ENCODE measurements at regions not wholly inside any gene's neighbourhood (a gene's known extent, or its start where the extent isn't known, plus 50 kb on each side); places are given as distances from the start of the nearest gene placed in this dataset.
A peak's percentile ranks its signal among the peaks of the same experiment; 100 is the strongest.
"Not testable (repeated sequence)": the region's sequence is repeated elsewhere in the genome, so short reads cannot be mapped to it uniquely, and the experiment has no call there.

DNA sequence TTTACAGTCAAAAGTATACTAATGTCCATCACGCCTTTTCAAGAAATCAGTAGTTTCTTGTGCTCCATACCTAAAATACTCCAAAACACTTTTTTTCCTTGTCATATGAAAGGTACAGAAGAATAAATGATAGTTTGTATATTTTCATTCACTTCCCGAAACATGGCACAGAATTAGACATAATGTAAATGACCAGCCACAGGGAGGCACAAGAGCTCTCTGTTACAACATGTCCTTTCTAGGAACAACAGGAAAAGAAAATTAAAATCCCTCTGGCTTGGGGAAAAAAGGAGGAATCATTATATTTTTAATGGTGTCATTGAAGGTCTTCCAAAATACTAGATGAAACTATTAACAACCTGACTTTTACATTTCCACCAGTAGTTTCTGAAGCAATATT, 331.2 kb downstream of the ACTR3B start:
- no peak for DNase-seq

- no peak for DNase-seq
These were observed 331.9 kb downstream of the ACTR3B start for GRCh38 chr7:153091477-153091876.

DNA sequence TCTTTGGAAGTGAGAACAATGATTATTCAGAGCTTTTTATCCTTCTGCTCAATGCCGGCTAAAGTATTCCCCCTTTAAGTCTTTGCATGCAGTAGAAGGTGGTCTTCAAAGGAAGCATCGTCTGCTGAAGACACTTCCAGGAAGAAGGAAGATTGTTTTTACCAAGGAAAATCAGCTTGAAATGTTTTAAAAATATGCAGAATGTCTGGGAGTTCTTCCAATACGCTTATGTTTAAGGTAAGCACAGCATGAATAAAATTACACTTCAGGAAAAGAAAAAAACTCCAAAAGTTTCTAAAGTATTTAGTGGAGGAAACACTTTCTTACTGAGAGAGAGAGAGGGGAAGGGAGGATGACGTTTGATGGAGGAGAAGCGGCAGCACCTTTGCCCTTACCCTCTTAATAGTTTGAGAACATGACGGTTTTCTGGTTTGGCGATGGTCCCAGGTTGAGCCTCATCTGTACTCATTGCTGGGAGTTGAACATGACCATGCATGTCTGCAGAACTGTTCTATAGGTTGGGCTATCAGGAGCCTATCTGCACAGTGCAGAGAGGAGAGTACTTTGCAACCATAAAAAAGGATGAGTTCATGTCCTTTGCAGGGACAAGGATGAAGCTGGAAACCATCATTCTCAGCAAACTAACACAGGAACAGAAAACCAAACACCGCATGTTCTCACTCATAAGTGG, 338.1 kb downstream of the ACTR3B start:
- DNase-seq, result no peak

GRCh38 chr7:153099235-153099634, 339.7 kb downstream of the ACTR3B start:
- no peak for DNase-seq

GRCh38 chr7:153100691-153101237, 341.2 kb downstream of the ACTR3B start:
- DNase-seq, result no peak

DNA sequence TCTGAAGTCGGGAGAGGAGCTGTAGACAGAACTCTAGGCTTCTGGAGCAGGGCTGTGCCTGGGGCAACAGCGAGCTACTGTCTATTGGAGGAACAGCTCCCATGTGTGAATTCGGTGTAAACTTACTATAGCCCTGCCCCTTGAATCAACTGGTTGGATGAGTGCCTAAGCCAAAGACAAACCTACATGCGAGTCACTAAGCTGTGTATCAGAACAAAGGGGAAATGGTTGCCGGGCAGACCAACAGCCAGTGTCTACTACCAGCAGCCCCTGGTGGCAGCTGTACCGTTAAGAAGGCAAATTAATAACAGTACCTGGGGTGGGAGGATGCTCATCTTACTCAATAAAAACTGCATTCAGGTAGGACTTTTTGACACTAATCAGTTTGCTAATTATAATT, 343.6 kb downstream of the ACTR3B start:
- DNase-seq, result no peak

DNA sequence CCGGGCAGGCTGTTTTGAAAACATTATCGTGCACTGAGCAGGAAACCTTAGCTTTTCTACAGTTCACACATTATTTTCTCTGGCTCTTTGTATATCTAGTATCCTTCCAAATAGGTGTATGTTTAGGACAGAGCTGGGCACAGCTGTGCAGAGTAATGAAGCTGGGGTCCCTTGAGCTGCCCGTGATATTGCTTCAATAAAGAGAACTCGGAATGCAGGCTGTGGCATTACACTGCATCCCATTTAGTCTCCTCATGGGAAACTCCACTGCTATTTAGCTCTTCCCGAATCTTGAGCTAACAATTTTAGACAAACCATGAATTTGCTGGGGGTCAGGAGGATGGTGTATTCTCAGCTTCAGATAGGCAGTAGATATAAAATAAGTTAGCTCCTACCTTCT, 348.3 kb downstream of the ACTR3B start:
- no peak for DNase-seq

DNA sequence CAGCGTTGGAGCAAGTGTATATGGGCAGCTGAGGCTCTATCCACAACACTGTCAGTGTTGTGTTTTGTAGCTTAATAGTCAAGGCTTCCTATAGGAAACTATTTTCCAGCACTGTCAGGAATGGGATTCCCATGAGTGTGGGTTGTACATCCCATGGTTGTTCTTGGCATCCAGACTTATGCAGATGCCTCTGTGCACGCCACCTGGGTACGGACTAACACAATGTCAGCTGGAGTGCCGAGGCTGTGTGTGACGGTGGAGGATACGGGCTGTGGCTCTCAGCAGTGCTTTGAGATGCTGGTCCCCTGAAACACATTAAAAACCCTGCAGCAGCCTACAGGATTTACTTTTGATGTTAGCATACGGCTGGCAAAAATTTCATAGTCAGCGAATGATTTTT, 350.0 kb downstream of the ACTR3B start:
- no peak for DNase-seq

DNA sequence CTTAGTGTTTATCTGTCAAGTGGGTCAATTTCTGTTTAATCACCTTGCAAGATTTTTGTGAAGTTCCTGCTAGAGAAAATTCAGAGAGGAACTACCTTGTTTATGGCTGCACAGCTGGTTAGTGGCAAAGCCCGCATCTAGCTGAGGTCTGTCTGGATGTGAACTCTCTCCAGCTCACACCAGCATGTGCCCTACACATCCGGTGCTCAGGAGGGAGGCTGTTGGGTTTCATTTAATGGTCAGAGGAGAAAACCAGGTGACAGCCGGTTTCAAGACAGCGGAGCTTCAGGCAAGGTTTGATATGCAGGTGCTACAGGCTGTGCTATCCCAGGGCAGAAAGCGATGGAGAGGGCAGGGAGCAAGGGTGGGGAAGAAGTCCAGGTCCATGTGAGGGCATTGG, 351.1 kb downstream of the ACTR3B start:
- DNase-seq, result no peak

GRCh38 chr7:153122255-153122654, 362.7 kb downstream of the ACTR3B start:
- DNase-seq, result not testable (repeated sequence)

DNA sequence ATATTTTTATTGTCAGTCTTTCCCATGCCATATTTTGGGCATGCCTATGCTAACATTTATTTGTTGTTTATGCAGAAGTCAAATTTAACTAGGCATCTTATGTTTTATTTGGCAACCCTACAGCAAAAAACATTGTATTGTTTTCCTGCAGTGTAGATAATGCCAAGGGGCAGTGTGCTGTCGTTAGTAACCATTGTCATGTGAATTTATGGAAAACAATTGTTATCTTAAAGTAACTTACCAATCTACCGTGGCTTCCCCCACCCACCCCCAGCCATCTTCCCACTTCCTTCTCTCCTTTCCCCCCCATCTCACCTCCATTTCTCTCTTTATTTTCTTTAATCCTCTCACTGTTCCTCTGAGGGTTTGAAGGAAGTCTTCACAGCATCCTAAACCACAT, 370.5 kb downstream of the ACTR3B start:
- no peak for DNase-seq

DNA sequence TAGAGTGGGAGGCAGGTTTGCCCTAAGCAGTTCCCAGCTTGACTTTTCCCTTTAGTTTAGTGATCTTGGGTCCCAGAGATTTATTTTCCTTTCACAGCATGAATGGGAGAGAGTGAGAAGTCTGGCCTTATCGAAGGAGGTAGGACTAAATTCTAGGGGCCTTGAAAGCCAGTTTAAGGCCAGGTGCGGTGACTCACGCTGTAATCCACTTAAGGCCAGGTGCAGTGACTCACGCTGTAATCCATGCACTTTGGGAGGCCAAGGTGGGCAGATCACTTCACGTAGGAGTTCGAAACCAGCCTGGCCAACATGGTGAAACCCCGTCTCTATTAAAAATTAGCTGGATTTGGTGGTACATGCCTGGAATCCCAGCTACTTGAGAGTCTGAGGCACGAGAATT, 392.2 kb downstream of the ACTR3B start:
- DNase-seq, result no peak

DNA sequence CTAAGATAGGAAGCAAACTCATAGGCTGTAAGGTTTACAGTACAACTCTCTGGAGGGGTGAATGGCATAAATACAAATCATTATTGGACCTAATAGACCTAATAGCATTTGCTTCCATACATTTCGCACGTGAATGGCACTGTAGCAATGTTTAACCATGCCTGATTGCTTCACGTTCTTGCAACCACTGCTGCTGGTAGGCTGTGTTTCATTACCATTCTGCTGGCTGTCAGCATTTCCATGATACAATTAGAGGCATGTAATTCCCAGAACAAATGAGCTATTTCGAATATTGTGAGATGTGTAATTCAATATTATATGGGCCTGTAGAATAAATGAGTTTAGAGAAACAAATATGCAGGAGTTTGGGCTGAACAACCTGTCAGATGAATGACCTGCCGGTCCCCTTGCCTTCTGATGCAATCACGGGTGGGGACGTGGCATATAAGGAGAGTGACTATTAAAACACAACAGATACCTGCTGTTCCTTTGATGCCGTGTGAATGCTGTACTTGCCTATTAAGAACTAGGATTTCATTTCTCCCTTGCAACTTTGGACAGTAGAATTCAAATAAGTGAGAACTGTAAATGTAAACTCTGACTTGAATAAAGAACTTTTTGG, 393.4 kb downstream of the ACTR3B start:
- no peak for DNase-seq

- no peak for DNase-seq
These were observed 398.6 kb downstream of the ACTR3B start for GRCh38 chr7:153158149-153158548.

GRCh38 chr7:153170287-153170686, 410.7 kb downstream of the ACTR3B start:
- DNase-seq, result no peak

DNA sequence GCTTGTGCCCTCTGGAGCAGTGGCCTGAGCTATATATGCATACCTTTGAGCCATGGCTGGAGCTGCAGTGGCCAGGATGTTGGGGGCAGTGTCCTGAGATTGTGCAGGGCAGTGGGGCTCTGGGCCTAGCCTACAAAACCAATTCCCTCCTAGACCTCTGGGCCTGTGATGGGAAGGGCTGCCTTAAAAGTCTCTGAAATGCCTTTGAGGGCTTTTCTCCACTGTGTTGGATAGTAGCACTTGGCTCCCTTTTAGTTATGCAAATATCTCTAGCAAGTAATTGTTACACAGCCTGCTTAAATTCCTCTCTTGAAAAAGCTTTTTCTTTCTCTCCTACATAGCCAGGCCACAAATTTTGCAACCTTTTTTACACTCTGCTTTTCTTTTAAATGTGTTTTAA, 426.4 kb downstream of the ACTR3B start:
- DNase-seq, result no peak

GRCh38 chr7:153188161-153188560, 428.6 kb downstream of the ACTR3B start:
- no peak for DNase-seq

GRCh38 chr7:153188630-153189029, 429.1 kb downstream of the ACTR3B start:
- DNase-seq, result no peak

- peak; percentile 28 for DNase-seq
These were observed 430.9 kb downstream of the ACTR3B start for GRCh38 chr7:153190452-153190851.

- no peak for DNase-seq
These were observed 431.4 kb downstream of the ACTR3B start for GRCh38 chr7:153190986-153191385.

GRCh38 chr7:153193144-153193595, 433.6 kb downstream of the ACTR3B start:
- peak; percentile 6 for DNase-seq

DNA sequence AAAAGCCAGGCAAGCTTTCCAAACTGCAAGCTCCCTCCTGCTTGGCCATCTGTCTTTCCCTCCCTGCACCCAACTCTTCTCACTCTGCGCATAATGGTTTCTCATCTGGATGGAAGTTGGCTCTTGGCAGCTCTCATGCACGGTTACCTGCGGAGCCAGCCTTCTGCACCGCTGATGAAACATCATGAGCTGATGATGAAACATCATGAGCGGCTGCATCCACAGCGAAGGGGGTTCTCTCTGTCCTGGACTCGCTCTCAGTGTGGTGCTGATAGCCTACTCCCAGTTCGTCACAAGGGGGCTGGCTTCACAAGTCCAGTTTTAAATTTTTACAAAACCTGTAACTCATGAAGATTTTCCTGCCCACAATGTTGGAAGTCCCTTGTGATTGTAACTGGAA, 457.5 kb downstream of the ACTR3B start:
- no peak for DNase-seq

- no peak for DNase-seq
These were observed 465.3 kb downstream of the ACTR3B start for GRCh38 chr7:153224890-153225289.

- DNase-seq, result not testable (repeated sequence)
These were observed 485.6 kb downstream of the ACTR3B start for GRCh38 chr7:153245136-153245535.

DNA sequence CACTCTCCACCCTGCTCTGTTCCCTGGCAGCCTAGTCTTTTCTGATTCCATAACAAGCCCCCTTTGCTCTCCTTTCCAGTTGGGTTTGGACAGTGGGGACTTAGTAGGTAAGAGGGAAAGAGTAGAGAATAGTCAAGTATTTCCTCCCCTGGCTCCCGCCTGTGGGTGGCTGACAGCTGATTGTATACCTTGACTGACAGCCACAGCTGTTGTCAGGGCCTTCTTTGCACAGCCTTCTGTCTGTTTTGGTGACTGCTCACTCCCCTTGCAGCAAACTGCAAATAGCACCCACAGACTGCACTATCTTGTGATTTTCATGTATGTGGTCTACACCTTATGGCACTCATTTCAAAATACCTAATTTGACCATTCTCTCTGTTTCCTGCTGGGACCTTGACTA, 486.3 kb downstream of the ACTR3B start:
- no peak for DNase-seq

Data from activated CD4-positive, alpha-beta T cell treated with anti-CD3 and anti-CD28 coated beads, Interleukin-2, amount 50 U/mL, for 16 hours (primary cell).